ENCODE measurements at regions not wholly inside any gene's neighbourhood (a gene's known extent, or its start where the extent isn't known, plus 50 kb on each side); places are given as distances from the start of the nearest gene placed in this dataset.

- H3K27me3 Mint-ChIP-seq: no peaks in the 10 kb centered on the region
- no peak for ATAC-seq (ENCODE audit: low read depth)
- ChIA-PET POLR2A (no interaction called here), CTCF (no interaction called here)
- H3K27ac Mint-ChIP-seq: no peak overlapping the region
- no peak overlapping the region for H3K4me3 Mint-ChIP-seq
- TF ChIP-seq CTCF (IDR thresholded peaks at IDR 0.05): no peak
- H3K36me3 Mint-ChIP-seq (ENCODE audit: low read depth): no peaks in the 10 kb centered on the region
- peaks cover 8% of the 10 kb centered on the region for H3K4me1 Mint-ChIP-seq
- intact Hi-C loops (cut with micrococcal nuclease): no loop called here
- no peak for DNase-seq
- H3K9me3 Mint-ChIP-seq: no peaks in the 10 kb centered on the region
Measured at GRCh38 chr2:187986390-187987105, 305.1 kb upstream of the GULP1 start.

GRCh38 chr2:187988348-187988747 is 303.3 kb upstream of the GULP1 start:
- DNase-seq (no peak), ATAC-seq (ENCODE audit: low read depth) (no peak)
- CTCF ChIA-PET: no interaction called here
- TF ChIP-seq CTCF (IDR thresholded peaks at IDR 0.05): no peak
- Mint-ChIP-seq H3K36me3 (ENCODE audit: low read depth) (no peaks in the 10 kb centered on the region), H3K4me1 (peaks cover 6% of the 10 kb centered on the region), H3K4me3 (no peak overlapping the region), H3K27me3 (no peaks in the 10 kb centered on the region), H3K9me3 (no peaks in the 10 kb centered on the region), H3K27ac (no peak overlapping the region)
- POLR2A ChIA-PET: no interaction called here
- intact Hi-C loops (cut with micrococcal nuclease): no loop called here

- no peak for DNase-seq
- ChIA-PET CTCF (no interaction called here), POLR2A (no interaction called here)
- H3K4me1 Mint-ChIP-seq: peaks cover 5% of the 10 kb centered on the region
- ATAC-seq (ENCODE audit: low read depth): no peak
- H3K36me3 Mint-ChIP-seq (ENCODE audit: low read depth): no peaks in the 10 kb centered on the region
- no peak overlapping the region for H3K4me3 Mint-ChIP-seq
- TF ChIP-seq CTCF (IDR thresholded peaks at IDR 0.05): no peak
- H3K27ac Mint-ChIP-seq: no peak overlapping the region
- no peaks in the 10 kb centered on the region for H3K9me3 Mint-ChIP-seq
- H3K27me3 Mint-ChIP-seq: no peaks in the 10 kb centered on the region
- intact Hi-C loops (cut with micrococcal nuclease): no loop called here
Measured at GRCh38 chr2:187989925-187990623, 301.6 kb upstream of the GULP1 start.

- CTCF ChIA-PET: no interaction called here
- TF ChIP-seq CTCF (IDR thresholded peaks at IDR 0.05): no peak
- H3K27ac Mint-ChIP-seq: no peak overlapping the region
Measured at GRCh38 chr2:187991389-187991788, 300.3 kb upstream of the GULP1 start.

GRCh38 chr2:187994464-187995331 is 297.0 kb upstream of the GULP1 start:
- H3K4me1 Mint-ChIP-seq: no peaks in the 10 kb centered on the region
- no peaks in the 10 kb centered on the region for H3K27me3 Mint-ChIP-seq
- no peak for ATAC-seq (ENCODE audit: low read depth)
- no peak for TF ChIP-seq CTCF (IDR thresholded peaks at IDR 0.05)
- no peak overlapping the region for H3K27ac Mint-ChIP-seq
- no peaks in the 10 kb centered on the region for H3K9me3 Mint-ChIP-seq
- CTCF ChIA-PET: no interaction called here
- POLR2A ChIA-PET: no interaction called here
- no peak overlapping the region for H3K4me3 Mint-ChIP-seq
- no peak for DNase-seq
- no peaks in the 10 kb centered on the region for H3K36me3 Mint-ChIP-seq (ENCODE audit: low read depth)
- intact Hi-C loops (cut with micrococcal nuclease): no loop called here

More at GRCh38 chr2:187991389-187991788, 300.3 kb upstream of the GULP1 start:
- Mint-ChIP-seq H3K4me1 (peaks cover 5% of the 10 kb centered on the region), H3K36me3 (ENCODE audit: low read depth) (no peaks in the 10 kb centered on the region), H3K27me3 (no peaks in the 10 kb centered on the region), H3K9me3 (no peaks in the 10 kb centered on the region), H3K4me3 (no peak overlapping the region)
- ATAC-seq (ENCODE audit: low read depth): no peak
- DNase-seq: no peak
- POLR2A ChIA-PET: no interaction called here
- intact Hi-C loops (cut with micrococcal nuclease): no loop called here
